ENCODE measurements at regions not wholly inside any gene's neighbourhood (a gene's known extent, or its start where the extent isn't known, plus 50 kb on each side); places are given as distances from the start of the nearest gene placed in this dataset.

- no peaks in the 10 kb centered on the region for H4K20me1 ChIP-seq (ENCODE audit: control insufficient read depth, insufficient read depth, insufficient read length)
- no peak overlapping the region for H3K56ac ChIP-seq (ENCODE audit: insufficient read length, low read depth, low read length)
- peaks cover 4 to 13% of the 10 kb centered on the region in 2 experiments; a peak in 4 of 5 replicates for H3K9me3 Mint-ChIP-seq
- H3K79me2 ChIP-seq (ENCODE audit: insufficient read depth, low read length): no peaks in the 10 kb centered on the region
- no peak overlapping the region for H3K9ac ChIP-seq (ENCODE audit: extremely low read depth, insufficient read length, low read length)
- H4K5ac ChIP-seq (ENCODE audit: insufficient read length, low read depth, low read length): no peak overlapping the region
- no peak overlapping the region for H2BK20ac ChIP-seq (ENCODE audit: low read depth, low read length, poor library complexity, severe bottlenecking)
- no peak overlapping the region for H3K4me2 ChIP-seq (ENCODE audit: insufficient read depth, insufficient read length, low read length)
- no peaks in the 10 kb centered on the region for H3K23me2 ChIP-seq (ENCODE audit: insufficient read length, low read depth, low read length, poor library complexity, severe bottlenecking)
- no peak overlapping the region for H3T11ph ChIP-seq (ENCODE audit: low read length)
- no CpG with 5 or more reads among the region's 4 CpGs for WGBS (ENCODE audit: extremely low coverage, insufficient read length, low lambda C conversion rate)
- H3K36me3 Mint-ChIP-seq (ENCODE audit: insufficient read depth in 1 of 3, low read depth in 3 of 3): peaks cover 0 to 9% (median 0%) of the 10 kb centered on the region in 3 experiments; a peak in 3 of 7 replicates
- H4K8ac ChIP-seq (replicated peaks; ENCODE audit: insufficient read length, low read depth, low read length): no peak overlapping the region
- H3K27ac Mint-ChIP-seq: no peak overlapping the region
- H2BK12ac ChIP-seq (ENCODE audit: insufficient read length, low read depth, low read length): no peak overlapping the region
- H3K27ac ChIP-seq (ENCODE audit: insufficient read length, low read depth, low read length): no peak overlapping the region
- H2BK120ac ChIP-seq (ENCODE audit: low read depth, low read length, poor library complexity, severe bottlenecking): no peak overlapping the region
- H2BK15ac ChIP-seq (ENCODE audit: low read depth, low read length): no peak overlapping the region
- DNase-seq: no peak
- no peaks in the 10 kb centered on the region for H3K27me3 Mint-ChIP-seq (ENCODE audit: low read depth)
- no peaks in the 10 kb centered on the region for H3K4me1 Mint-ChIP-seq
- H3K9me3 ChIP-seq (ENCODE audit: control insufficient read depth, low read depth, low read length): no peaks in the 10 kb centered on the region
- H3K79me1 ChIP-seq (ENCODE audit: insufficient read depth, low read depth, low read length, poor library complexity, severe bottlenecking): no peaks in the 10 kb centered on the region
- no peak overlapping the region for H3K23ac ChIP-seq (ENCODE audit: insufficient read length, low read depth, low read length)
- H3K4me1 ChIP-seq (ENCODE audit: insufficient read depth, low read length): no peaks in the 10 kb centered on the region; the same call in 1 of the 2 replicates
- no peaks in the 10 kb centered on the region for H3K27me3 ChIP-seq (ENCODE audit: insufficient read depth, low read length)
- no peak overlapping the region for H3K18ac ChIP-seq (ENCODE audit: insufficient read length, low read depth, low read length)
- no peak overlapping the region for H4K91ac ChIP-seq (ENCODE audit: insufficient read length, low read depth, low read length)
- TF ChIP-seq CTCF (conservative IDR thresholded peaks at IDR 0.05): no peak
- H3K4ac ChIP-seq (ENCODE audit: low read depth, low read length): no peak overlapping the region
- H2AK5ac ChIP-seq (ENCODE audit: insufficient read length, low read length): no peak overlapping the region
- no peak overlapping the region for H2AFZ ChIP-seq (ENCODE audit: low read length)
- no peak overlapping the region for H2BK5ac ChIP-seq (ENCODE audit: insufficient read length, low read length)
- H3K14ac ChIP-seq (ENCODE audit: insufficient read depth, low read length): no peak overlapping the region
- H3K4me3 Mint-ChIP-seq: no peak overlapping the region
These were observed 598.1 kb downstream of the DNAH5 start for GRCh38 chr5:13346401-13346800.
